B cell (primary cell): ENCODE measurements at regions not wholly inside any gene's neighbourhood (a gene's known extent, or its start where the extent isn't known, plus 50 kb on each side); places are given as distances from the start of the nearest gene placed in this dataset.

Experiments
- ATAC-seq: fragments of 200-7000 bp; cut with Tn5 transposase; one replicate; pipeline ENCODE4 v1.10.0; 2021; ENCODE audit warnings: low read depth, mild to moderate bottlenecking, moderate number of reproducible peaks, moderate library complexity
- CTCF ChIA-PET: fragments of 350-600 bp; sonication (Branson Sonifier 250); formaldehyde crosslinking; loops from one replicate; lab custom pipeline; 2021; ENCODE audit warnings: antibody characterized with exemption, inconsistent platforms; lab: Charles Lee
- POLR2A ChIA-PET: fragments of 350-600 bp; sonication (Branson Sonifier 250); formaldehyde crosslinking; loops from one replicate; lab custom pipeline; 2021; ENCODE audit warnings: antibody characterized with exemption; lab: Charles Lee
- DNase-seq: peaks from one replicate; pipeline ENCODE4 v3.0.0; 2013
- H2AFZ ChIP-seq: 2 replicates; pipeline ENCODE4 v1.6.1; 2012; ENCODE audit warnings: mild to moderate bottlenecking, low read depth, low read length; ENCODE audit not compliant: insufficient read depth, poor library complexity, severe bottlenecking
- H3K27ac ChIP-seq, 2 donors: 1 replicate in 1 of 2; 2 replicates in 1 of 2; pipeline ENCODE4 v1.5.1; 2012 to 2013; ENCODE audit warnings: low read length in 2 of 2, mild to moderate bottlenecking in 2 of 2, moderate library complexity in 1 of 2
- H3K27me3 ChIP-seq, 4 experiments: fragments of 200-600 bp in 1 of 4; sonication (generic) in 1 of 4; replicated peaks in 1 of 4; 1 replicate in 2 of 4; 2 replicates in 2 of 4; pipeline versions ENCODE4 v1.6.1 to v1.7.0; 2013 to 2016; ENCODE audit warnings: low read length in 3 of 4, mild to moderate bottlenecking in 2 of 4, mixed read lengths in 1 of 4, moderate library complexity in 1 of 4; ENCODE audit not compliant: insufficient read depth in 4 of 4, control insufficient read depth in 3 of 4; ENCODE audit errors: control extremely low read depth in 1 of 4
- H3K36me3 ChIP-seq, 2 experiments: replicated peaks in 1 of 2; 1 replicate in 1 of 2; 2 replicates in 1 of 2; pipeline versions ENCODE4 v1.6.1 to v1.7.1; 2013; ENCODE audit warnings: low read length in 1 of 2; ENCODE audit not compliant: insufficient read depth in 2 of 2, control insufficient read depth in 1 of 2; ENCODE audit errors: control extremely low read depth in 1 of 2, extremely low read depth in 1 of 2
- H3K4me1 ChIP-seq, 2 donors: fragments of 200-600 bp in 1 of 2; sonication (generic) in 1 of 2; 1 replicate in 1 of 2; 2 replicates in 1 of 2; pipeline versions ENCODE4 v1.5.1 to v1.6.1; 2013 to 2017; ENCODE audit warnings: low read length in 2 of 2; ENCODE audit not compliant: control insufficient read depth in 2 of 2, insufficient read depth in 2 of 2
- H3K4me2 ChIP-seq: replicated peaks from 2 replicates; pipeline ENCODE3; 2012; ENCODE audit warnings: mild to moderate bottlenecking, low read depth, low read length; ENCODE audit not compliant: poor library complexity, severe bottlenecking
- H3K4me3 ChIP-seq, 5 experiments: fragments of 200-600 bp in 1 of 5; sonication (generic) in 1 of 5; 1 replicate in 3 of 5; 2 replicates in 2 of 5; pipeline versions ENCODE4 v1.5.1 to v1.7.0; 2011 to 2016; ENCODE audit warnings: low read length in 4 of 5, mild to moderate bottlenecking in 4 of 5, low read depth in 2 of 5, control low read depth in 1 of 5, moderate library complexity in 1 of 5; ENCODE audit not compliant: insufficient read depth in 1 of 5; ENCODE audit errors: control extremely low read depth in 1 of 5, extremely low read depth in 1 of 5
- H3K79me2 ChIP-seq: fragments of 200-600 bp; sonication (generic); one replicate; pipeline ENCODE4 v1.6.0; 2016; ENCODE audit warnings: low read length; ENCODE audit not compliant: control insufficient read depth, insufficient read depth
- H3K9ac ChIP-seq: fragments of 200-600 bp; sonication (generic); 2 replicates; pipeline ENCODE4 v1.6.1; 2017; ENCODE audit warnings: mild to moderate bottlenecking, low read length, moderate library complexity
- H3K9me3 ChIP-seq, 3 donors: one replicate each; pipeline versions ENCODE4 v1.6.1 to v1.7.1; 2013; ENCODE audit warnings: low read length in 2 of 3; ENCODE audit not compliant: control insufficient read depth in 2 of 3, insufficient read depth in 1 of 3; ENCODE audit errors: control extremely low read depth in 1 of 3
- H4K20me1 ChIP-seq: 2 replicates; pipeline ENCODE4 v1.6.0; 2012; ENCODE audit warnings: mild to moderate bottlenecking, low read length; ENCODE audit not compliant: insufficient read depth, control insufficient read depth, poor library complexity, severe bottlenecking
- H3K27ac Mint-ChIP-seq: one replicate; pipeline ENCODE4 v1.8.0; 2021; ENCODE audit warnings: mixed read lengths
- H3K27me3 Mint-ChIP-seq: one replicate; pipeline ENCODE4 v1.8.0; 2021; ENCODE audit warnings: mixed read lengths
- H3K4me1 Mint-ChIP-seq: one replicate; pipeline ENCODE4 v1.8.0; 2021; ENCODE audit warnings: mixed read lengths
- H3K4me3 Mint-ChIP-seq: one replicate; pipeline ENCODE4 v1.8.0; 2021; ENCODE audit warnings: mixed read lengths
- H3K9me3 Mint-ChIP-seq: one replicate; pipeline ENCODE4 v1.8.0; 2022; ENCODE audit warnings: mixed read lengths; ENCODE audit not compliant: insufficient read depth
- EZH2 ChIP-seq: IDR thresholded peaks from 2 replicates; pipeline ENCODE4 v1.6.1; 2012; ENCODE audit warnings: borderline replicate concordance, low read depth, mild to moderate bottlenecking, moderate library complexity, low read length; ENCODE audit not compliant: insufficient read depth, poor library complexity, severe bottlenecking
- WGBS: methylation state at CpG from one replicate; pipeline ENCODE4 v1.1.5; 2013; ENCODE audit warnings: missing lambda C conversion rate; ENCODE audit not compliant: insufficient coverage; 5-methylcytosine and 5-hydroxymethylcytosine counted together
- intact Hi-C: fragments of 100-400 bp; cut with micrococcal nuclease; formaldehyde crosslinking; loops from one replicate; pipeline ENCODE4 v1.10.0; 2022
- TF ChIP-seq, protein P1 (sequence below): fragments of 200-600 bp; IDR thresholded peaks from one replicate; pipeline ENCODE4 v1.8.0; 2022; ENCODE audit warnings: antibody characterized with exemption, mild to moderate bottlenecking

DNA sequence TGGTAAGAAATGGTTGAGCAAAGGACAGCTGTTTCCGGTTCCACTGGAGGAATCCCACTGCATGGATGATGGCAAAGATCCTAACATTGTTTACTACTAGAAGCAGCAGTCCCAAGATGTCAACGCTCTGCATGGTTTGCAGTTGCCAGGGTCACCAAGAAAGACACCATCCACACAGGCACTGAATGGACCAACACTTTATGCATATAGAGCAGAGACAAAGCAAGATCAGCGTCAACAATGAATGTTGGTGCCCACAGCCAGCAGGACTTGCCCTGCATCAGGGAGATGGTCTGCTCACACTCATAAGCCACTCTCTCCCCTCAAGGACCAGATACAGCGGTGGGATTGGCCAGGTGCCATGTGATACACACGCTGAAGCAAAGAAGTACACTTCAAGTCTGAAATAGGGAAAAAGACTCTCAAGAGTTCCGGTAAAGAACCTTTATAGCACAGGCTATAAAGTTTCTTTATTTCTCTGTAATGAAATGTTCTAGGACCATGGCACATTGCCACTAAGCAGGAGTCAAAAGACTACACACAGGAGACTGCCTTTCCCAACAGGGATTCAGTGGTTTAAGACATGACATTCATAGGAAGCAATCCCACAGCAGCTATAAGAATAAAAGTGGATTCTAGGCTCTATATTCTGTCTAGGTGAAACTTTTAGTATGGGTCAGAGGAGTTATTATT lies 133.2 kb upstream of the EPHA4 start:
- 87% methylated on average over 3 of the region's 6 CpGs for WGBS
- H3K4me3 Mint-ChIP-seq: no peak overlapping the region
- Histone ChIP-seq H4K20me1 (no peaks in the 10 kb centered on the region), H3K27ac (no peak overlapping the region), H3K79me2 (no peaks in the 10 kb centered on the region), H3K36me3 (no peaks in the 10 kb centered on the region), H3K9me3 (no peaks in the 10 kb centered on the region), H3K9ac (no peak overlapping the region), H2AFZ (no peak overlapping the region), H3K4me1 (no peaks in the 10 kb centered on the region), H3K4me3 (no peak overlapping the region), H3K4me2 (no peak overlapping the region), H3K27me3 (no peaks in the 10 kb centered on the region)
- intact Hi-C loops: no loop called here
- ChIA-PET POLR2A (no interaction called here), CTCF (no interaction called here)
- DNase-seq (no peak), ATAC-seq (no peak)
- H3K27me3 Mint-ChIP-seq: no peaks in the 10 kb centered on the region
- H3K4me1 Mint-ChIP-seq: no peaks in the 10 kb centered on the region
- H3K27ac Mint-ChIP-seq: no peak overlapping the region
- TF ChIP-seq EZH2: no peak
- TF ChIP-seq, protein P1, sequence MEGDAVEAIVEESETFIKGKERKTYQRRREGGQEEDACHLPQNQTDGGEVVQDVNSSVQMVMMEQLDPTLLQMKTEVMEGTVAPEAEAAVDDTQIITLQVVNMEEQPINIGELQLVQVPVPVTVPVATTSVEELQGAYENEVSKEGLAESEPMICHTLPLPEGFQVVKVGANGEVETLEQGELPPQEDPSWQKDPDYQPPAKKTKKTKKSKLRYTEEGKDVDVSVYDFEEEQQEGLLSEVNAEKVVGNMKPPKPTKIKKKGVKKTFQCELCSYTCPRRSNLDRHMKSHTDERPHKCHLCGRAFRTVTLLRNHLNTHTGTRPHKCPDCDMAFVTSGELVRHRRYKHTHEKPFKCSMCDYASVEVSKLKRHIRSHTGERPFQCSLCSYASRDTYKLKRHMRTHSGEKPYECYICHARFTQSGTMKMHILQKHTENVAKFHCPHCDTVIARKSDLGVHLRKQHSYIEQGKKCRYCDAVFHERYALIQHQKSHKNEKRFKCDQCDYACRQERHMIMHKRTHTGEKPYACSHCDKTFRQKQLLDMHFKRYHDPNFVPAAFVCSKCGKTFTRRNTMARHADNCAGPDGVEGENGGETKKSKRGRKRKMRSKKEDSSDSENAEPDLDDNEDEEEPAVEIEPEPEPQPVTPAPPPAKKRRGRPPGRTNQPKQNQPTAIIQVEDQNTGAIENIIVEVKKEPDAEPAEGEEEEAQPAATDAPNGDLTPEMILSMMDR: no peak
- H3K9me3 Mint-ChIP-seq: no peaks in the 10 kb centered on the region

DNA sequence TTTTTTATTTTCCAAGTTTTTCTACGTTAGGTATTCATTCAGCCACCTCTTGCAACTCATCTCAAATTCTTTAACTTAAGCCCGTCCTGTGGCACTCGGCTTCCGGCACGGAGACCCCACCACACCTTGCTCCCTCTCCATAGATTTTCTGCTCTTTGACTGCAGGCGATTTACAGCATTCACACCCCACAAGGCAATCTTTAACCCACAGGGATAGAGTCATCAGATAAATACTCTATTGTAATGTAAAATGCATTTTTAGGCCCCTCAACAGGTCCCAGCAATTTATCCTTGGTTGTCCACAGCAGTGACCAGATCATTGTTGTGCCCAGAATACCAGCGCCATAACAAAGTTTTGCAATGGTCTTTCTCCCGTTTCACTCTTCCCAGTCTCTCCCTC lies 132.3 kb upstream of the EPHA4 start:
- Mint-ChIP-seq H3K4me1 (no peaks in the 10 kb centered on the region), H3K9me3 (no peaks in the 10 kb centered on the region), H3K4me3 (no peak overlapping the region), H3K27ac (no peak overlapping the region), H3K27me3 (no peaks in the 10 kb centered on the region)
- Histone ChIP-seq H3K27ac (no peak overlapping the region), H3K4me1 (no peaks in the 10 kb centered on the region), H4K20me1 (no peaks in the 10 kb centered on the region), H3K4me2 (no peak overlapping the region), H3K9me3 (no peaks in the 10 kb centered on the region), H3K9ac (no peak overlapping the region), H3K4me3 (no peak overlapping the region), H3K36me3 (no peaks in the 10 kb centered on the region), H3K79me2 (no peaks in the 10 kb centered on the region), H3K27me3 (no peaks in the 10 kb centered on the region), H2AFZ (no peak overlapping the region)
- ChIA-PET POLR2A (no interaction called here), CTCF (no interaction called here)
- ATAC-seq (no peak), DNase-seq (no peak)
- 99% methylated on average over 5 of the region's 8 CpGs for whole genome bisulfite sequencing
- intact Hi-C loops: no loop called here
- no peak for TF ChIP-seq EZH2
- TF ChIP-seq, protein P1: no peak
